ENCODE measurements at regions not wholly inside any gene's neighbourhood (a gene's known extent, or its start where the extent isn't known, plus 50 kb on each side); places are given as distances from the start of the nearest gene placed in this dataset.
"Not testable (repeated sequence)": the region's sequence is repeated elsewhere in the genome, so short reads cannot be mapped to it uniquely, and the experiment has no call there.

- DNase-seq = no peak
Observed at GRCh38 chr2:16077601-16078000, 137.3 kb downstream of the MYCN start.

DNA sequence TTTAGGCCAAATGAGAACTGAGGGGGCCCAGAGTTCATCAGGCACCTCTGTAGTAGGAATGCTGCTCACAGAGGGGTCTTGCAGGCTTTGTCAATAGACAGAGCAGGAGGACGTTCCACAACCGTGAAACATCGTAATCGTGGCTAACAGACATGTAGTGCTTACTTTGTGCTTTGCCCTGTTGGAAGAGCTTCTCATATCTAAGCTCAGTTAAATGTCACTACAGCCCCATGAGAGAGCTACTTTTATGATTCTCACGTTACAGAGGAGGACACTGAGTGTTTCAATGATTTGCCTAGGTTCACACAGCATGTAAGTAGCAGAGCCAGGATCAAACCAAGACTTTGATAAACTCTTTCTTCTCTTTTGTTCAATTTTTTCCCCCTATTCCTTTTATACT, 136.6 kb downstream of the MYCN start:
- no peak for DNase-seq

DNA sequence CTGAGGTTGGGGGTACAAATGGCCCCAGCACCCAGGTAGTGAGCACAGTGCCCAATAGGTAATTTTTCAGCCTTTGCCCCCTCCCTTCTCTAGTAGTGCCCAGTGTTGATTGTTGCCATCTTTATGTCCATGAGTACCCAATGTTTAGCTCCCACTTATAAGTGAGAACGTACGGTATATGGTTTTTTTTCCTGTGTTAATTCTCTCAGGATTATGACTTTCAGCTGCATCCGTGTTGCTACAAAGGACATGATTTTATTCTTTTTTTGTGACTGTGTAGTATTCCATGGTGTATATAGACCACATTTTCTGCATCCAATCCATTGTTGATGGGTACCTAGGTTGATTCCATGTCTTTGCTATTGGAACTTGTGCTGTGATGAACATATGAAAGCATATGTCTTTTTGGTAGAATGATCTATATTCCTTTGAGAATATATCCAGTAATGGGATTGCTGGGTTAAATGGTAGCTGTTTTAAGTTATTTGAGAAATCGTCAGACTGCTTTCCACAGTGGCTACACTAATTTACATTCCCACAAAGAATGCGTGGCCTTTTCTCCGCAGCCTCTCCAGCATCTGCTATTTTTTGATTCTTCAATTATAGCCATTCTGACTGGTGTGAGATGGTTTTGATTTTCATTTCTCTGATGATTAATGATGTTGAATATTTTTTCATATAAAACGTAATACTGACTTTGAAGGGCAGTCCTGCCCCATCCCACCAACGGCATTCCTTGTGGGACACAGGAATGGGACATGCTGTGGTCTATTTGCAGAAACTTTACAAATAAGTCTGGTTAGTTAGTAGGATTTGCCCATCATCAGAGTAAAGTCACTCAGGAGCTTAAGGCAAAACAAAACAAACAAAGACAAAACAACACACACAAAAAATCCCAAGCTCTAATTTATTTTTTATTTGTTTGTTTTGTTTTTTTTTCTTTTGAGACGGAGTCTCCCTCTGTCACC, 135.0 kb downstream of the MYCN start:
- DNase-seq = no peak

- no peak for DNase-seq
Observed at GRCh38 chr2:16073921-16074425, 133.6 kb downstream of the MYCN start.

DNA sequence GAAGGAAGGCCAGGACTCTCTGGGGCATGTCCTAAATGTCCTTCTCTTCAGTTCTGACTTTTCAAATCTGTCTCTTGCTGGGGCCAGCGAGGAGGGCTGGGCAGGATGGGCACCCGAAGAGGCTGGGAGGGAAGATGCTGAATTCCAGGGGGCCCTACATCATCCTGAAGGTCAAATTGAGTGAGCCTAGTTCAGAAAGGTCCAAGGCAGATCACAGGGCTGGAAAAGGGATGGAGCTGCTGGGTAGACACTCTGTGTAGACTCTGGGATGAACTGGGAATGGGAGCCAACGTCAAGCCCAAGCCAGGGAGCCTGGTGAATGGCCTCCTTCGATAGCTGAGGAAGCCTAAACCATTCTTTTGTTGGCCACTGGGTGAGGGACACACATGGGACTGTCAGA, 133.1 kb downstream of the MYCN start:
- DNase-seq = no peak

- no peak for DNase-seq
Observed at GRCh38 chr2:16072638-16073290, 132.4 kb downstream of the MYCN start.

DNA sequence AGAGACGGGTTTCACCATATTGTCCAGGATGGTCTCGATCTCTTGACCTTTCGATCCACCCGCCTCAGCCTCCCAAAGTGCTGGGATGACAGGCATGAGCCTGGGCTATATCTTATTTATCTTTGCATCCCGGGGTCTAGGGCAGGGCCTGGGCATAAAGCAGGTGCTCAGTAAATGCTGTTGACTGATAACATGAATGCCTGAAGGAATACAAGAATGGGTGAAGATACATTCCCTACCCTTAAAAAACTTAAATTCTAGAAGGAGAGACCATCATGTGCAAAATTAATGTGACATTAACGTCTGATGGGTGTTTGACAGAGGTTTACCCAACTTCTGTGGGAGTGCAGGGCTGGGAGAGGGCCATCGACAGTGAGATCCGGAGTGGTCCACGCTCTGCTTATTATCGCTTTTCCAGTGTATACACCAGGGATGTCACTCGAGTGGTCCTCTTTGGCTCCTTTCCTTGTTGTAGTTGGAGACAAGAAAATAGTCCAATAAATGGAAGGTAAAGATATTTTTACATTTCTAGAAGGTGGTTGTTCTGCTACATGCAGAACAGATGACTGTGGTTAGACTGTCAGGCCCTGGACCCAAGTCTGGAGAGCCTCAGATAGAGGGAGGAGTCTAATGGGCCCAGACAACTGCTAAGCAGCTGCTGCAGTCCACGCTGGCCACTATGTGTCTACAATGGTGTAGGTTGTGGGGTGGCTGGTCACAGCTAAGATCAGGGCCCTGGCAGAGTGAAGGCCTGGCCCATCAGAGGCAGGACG, 131.7 kb downstream of the MYCN start:
- no peak for DNase-seq

- DNase-seq = no peak
Observed at GRCh38 chr2:16071039-16071864, 130.9 kb downstream of the MYCN start.

DNA sequence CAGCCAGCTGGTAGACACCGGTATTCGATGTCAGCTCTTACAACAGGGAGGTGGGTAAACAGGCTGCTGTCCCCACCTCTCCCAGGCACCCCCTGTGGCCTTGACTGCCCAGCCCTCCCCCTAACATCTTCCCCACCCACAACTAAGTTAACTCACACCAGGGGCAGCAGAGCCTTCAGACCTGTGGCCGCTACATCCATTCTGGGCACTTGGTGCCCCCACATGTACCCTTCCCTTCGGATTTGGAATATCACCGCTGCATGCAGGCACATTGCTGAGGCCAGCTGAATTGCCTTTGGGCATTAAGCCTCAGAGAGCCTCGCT, 130.3 kb downstream of the MYCN start:
- no peak for DNase-seq

DNA sequence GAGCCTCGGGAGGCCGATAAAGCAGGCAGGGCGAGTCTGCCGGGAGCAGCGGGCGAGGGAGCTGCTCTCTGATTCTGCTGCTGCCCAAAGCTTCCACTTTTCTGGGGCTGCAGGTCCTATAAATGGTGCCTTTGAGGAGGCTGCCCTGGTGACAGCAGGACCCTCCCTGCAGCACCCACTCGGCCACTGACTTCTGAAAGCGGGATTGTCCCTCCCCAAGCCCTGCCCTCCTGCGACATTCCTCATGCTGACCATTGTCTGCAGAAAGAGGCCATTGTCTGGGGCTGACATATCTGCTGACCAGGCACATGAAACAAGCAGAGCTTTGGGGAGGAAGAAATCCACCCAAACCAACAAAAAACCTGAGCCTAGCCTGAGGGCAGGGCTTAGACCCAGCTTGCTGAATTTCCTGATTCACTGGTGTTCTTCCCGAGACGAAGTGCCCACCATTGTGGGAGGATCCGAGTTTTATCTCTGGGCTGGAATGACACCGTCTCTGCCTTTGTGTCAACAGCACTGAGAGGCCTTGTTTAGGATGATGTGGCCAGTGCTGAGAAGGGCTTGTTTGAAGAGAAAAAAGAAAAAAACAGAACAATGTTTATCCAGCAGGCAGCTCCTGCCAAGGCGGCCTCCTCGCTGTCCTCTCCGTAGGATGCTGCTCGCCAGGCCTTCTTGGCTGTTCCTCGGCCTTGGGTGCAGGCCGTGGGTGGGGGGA, 129.7 kb downstream of the MYCN start:
- peak; percentile 43 for DNase-seq

- DNase-seq = no peak
Observed at GRCh38 chr2:16069663-16069932, 129.2 kb downstream of the MYCN start.

DNA sequence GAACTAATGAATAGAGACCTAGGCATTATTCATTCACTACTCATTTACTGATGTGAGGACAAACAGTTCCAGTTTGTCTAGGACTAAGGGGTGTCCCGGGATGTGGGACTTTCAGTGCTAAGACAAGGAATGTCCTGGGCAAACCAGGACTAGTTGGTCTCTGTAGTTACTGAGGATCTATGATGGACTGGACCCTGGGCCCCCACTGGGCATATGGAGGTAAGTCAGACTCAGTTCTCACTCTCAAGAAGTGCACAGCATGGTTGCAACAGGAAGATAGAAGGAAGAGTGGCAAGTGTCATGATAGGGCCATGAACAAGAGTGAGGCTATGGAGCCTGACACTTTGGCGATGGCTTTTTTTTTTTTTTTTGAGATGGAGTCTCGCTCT, 128.2 kb downstream of the MYCN start:
- no peak for DNase-seq

DNA sequence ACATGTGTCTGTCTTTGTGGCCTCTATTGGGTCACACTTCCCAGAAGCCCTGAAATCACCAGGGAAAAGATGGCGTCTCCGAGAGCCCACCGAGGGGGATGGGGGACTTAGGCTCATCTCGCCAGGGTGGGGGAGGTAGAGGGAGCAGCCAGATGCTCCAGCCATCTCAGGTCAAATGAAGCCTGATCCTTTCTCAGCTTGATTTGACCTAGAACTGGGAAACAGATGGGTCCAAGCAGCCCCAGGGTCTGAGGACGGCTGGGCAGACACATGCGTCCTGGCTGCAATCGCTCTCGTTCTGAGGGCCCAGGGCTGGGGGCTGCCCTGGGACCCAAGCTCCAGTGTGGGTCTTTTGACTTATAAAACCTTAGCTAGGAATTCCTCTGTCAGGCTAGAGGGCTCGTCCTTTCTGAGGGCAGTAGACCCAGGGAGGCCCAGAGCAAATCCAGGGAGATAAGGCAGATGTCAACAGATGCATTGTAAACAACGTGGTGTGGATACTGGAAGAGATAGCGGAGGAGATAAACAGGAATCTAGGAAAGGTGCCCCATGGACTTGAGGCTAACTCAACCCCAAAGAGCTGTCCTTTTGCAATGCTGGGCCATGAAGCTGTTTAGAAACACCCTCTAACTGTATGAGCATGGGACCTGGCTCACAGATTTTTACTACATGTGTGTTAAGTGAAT, 127.7 kb downstream of the MYCN start:
- no peak for DNase-seq

GRCh38 chr2:16067444-16067843, 127.1 kb downstream of the MYCN start:
- DNase-seq = no peak

GRCh38 chr2:16067037-16067406, 126.7 kb downstream of the MYCN start:
- DNase-seq = no peak

DNA sequence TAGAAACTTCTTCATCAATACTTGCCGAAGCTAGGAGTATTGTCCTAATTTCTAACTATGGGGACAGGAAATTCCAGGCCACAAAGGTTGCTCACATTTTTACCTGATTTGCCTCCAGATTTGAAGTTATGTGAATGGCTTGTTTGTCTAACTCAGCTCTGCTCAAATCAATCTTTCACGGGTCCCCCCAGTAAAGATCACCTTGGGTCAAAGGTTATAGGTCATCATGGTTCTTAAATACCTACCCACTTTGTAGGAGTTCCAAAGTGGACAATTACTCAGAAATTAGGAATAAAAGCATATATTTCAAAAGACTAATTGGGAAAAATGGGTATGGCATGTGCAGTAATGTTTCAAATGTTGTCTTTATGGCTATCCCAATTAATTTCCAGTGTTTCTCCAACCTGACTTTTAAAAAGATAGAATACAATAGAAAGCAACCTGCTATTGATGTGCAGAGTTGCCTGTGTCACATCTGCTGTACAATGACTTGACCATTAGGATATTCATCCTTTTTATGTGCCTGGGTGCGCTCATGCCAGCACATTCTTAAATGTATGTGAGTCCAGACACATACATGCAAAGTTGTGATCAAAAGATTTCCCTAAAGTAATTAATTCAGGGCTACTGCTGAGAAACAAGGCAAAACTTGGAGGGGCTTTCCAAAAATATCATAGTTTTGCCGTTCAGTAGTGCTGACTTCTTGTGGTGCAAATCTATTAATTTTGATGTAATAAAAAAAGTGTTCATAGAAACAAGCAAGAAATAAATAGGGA, 126.1 kb downstream of the MYCN start:
- DNase-seq = no peak

- not testable (repeated sequence) for DNase-seq
Observed at GRCh38 chr2:16065272-16066069, 125.1 kb downstream of the MYCN start.

DNA sequence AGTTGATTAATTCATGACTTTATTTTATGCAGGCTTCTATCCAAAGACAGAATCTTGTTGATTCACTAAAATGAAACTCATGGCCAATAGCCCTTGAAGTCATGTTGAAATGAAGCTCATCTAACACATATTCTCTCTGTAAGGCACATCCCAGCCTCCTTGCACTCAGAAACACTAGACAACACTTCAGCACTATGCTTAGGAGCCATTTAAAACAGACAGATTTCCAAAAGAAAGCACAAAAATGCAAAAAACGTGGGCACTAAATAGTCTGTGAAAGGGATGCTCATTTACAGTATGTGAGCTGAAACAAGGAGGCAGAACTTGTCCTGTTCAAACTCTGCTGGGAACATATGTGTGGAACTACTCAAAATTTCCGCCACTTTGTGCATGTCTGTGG, 124.4 kb downstream of the MYCN start:
- DNase-seq = no peak

- DNase-seq = no peak
Observed at GRCh38 chr2:16063955-16064633, 123.7 kb downstream of the MYCN start.

Measured in right kidney (tissue), 1 donor.